Erythroblast (primary cell): ENCODE measurements at regions not wholly inside any gene's neighbourhood (a gene's known extent, or its start where the extent isn't known, plus 50 kb on each side); places are given as distances from the start of the nearest gene placed in this dataset.

Source experiments
- DNase-seq, 2 experiments: peaks; one replicate each; lab custom pipeline; 2025; lab: John Stamatoyannopoulos, UW
- GATA1 ChIP-seq: IDR thresholded peaks from 2 replicates; pipeline ENCODE4 v1.6.1; 2011; ENCODE audit warnings: low read depth, mild to moderate bottlenecking, control low read depth, low read length, moderate library complexity
- POLR2A ChIP-seq: IDR thresholded peaks from 2 replicates; pipeline ENCODE4 v1.6.1; 2011; ENCODE audit warnings: mild to moderate bottlenecking, low read length

GRCh38 chr5:115363879-115364278 lies 67.4 kb upstream of the CCDC112 start:
- TF ChIP-seq GATA1 = no peak
- TF ChIP-seq POLR2A = no peak
- no peak for DNase-seq

DNA sequence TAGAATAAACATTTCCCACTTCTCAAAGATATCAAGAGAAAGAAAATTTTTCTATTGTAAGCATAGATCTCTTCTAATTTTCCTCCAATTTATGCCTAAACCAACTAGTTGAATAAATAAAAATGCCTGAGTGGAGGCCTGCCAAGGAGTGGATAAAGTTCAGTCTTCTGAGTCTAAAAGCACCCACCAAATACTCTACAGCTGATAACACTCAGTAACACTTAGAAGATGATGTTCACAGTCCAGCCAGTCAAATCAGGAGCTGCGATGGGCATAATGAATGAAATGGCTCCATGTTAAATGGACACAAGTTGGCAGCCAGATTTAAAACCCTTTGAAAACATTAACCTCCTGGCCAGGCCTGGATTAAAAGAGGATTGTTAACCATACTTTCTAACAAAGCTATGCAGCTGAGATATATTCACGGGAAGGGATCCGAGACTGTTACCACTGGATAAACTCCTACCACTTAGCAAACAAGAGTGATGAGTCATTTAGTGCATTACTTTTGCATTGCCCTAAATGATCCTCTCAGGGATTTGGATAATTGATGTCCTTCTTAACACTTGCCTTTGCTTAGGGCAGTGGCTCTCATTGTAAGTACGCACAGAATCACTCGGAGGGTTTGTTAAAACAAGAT lies 63.7 kb upstream of the CCDC112 start:
- no peak for DNase-seq
- TF ChIP-seq GATA1 (no peak), POLR2A (no peak)

- no peak for DNase-seq
- TF ChIP-seq GATA1 (no peak), POLR2A (no peak)
These were observed 59.4 kb upstream of the CCDC112 start for GRCh38 chr5:115355767-115356381.

DNA sequence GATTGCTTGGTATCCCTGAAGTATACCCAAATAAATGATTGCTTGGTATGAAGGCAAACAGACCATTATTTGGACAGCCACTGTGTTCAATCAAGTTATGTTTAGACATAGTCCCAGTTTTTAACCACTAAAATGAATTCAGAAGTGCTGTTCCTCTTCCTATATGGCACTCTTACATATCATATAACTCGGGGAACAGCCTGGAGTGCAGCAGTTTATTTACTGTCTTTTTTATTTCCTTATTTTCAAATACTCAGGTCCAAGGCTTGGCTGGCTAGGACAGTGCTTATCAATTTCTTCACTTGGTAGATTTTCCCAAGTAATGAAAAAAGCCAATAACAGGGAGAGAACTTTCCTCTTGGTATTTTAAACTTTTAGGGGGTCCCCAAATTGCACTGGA lies 58.6 kb upstream of the CCDC112 start:
- no peak for DNase-seq

DNA sequence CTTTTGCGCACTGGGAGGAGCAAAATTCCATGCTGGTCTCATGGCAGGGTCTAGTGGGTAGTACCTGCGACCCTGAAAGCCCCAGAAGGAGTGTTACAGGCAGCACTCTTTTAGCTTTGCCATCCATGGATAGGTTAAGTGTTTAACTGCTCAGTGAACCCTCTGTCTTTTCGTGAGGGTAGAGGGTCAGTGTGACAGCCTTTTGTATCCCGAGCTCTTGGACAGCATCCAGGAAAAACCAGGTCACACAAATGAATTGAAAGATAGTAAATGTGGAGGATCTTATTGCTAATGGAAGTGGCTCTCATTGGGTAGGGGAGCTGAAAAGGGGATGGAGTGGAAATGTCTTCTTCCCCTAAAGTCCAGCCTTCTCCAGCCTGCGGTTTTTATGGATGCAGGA lies 57.8 kb upstream of the CCDC112 start:
- TF ChIP-seq POLR2A = no peak
- no peak for TF ChIP-seq GATA1
- DNase-seq = peak in 1 of 2 experiments; percentile 8

More for the DNA sequence above, 58.6 kb upstream of the CCDC112 start:
- TF ChIP-seq GATA1 (no peak), POLR2A (no peak)

DNA sequence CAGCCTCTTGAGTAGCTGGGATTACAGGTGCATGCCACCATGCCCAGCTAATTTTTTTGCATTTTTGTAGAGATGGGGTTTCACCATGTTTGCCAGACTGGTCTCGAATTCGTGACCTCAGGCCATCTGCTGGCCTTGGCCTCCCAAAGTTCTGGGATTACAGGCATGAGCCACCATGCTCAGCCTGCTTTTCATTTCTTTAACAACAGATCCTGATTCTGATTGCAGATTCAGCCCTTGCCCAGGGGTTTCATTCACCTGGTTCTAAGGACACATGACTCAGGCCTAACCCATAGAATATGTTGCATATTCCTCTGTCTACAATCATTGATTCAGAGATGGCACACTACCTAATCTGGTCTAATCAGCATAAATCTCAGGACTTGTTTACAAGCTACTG lies 56.1 kb upstream of the CCDC112 start:
- DNase-seq = no peak
- TF ChIP-seq POLR2A (no peak), GATA1 (no peak)

- TF ChIP-seq GATA1 (no peak), POLR2A (no peak)
- DNase-seq = peak; percentile 14 to 49
These were observed 55.1 kb upstream of the CCDC112 start for GRCh38 chr5:115351356-115352195.

- no peak for TF ChIP-seq POLR2A
- TF ChIP-seq GATA1 = no peak
- DNase-seq = peak in 1 of 2 experiments; percentile 28
These were observed 54.4 kb upstream of the CCDC112 start for GRCh38 chr5:115350894-115351293.

- TF ChIP-seq POLR2A (no peak), GATA1 (no peak)
- peak in 1 of 2 experiments; percentile 35 for DNase-seq
These were observed 52.8 kb upstream of the CCDC112 start for GRCh38 chr5:115349001-115349817.

DNA sequence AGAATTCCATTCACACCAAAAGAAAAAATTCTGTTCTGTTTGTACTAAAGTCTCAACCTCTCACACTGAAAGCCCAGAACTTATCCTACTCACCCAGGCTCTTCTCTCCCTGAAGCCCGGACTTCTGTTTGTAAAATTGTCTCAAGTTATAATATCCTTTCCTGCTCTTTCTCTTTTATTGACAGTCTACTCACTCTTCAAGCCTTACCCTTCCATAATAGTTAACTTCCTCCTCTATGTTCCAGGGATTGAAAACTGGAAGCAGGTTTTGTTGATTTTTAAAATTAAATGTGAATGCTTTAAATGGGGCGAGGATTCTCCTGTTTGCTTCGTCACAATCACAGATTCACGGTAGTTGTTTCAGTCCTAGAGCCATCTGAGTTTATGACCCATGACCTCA lies 51.7 kb upstream of the CCDC112 start:
- TF ChIP-seq GATA1 = no peak
- no peak for TF ChIP-seq POLR2A
- DNase-seq = no peak
